NCI-H187 treated with DMSO at 0.1 percent for 48 hours (cell line): ENCODE measurements at regions not wholly inside any gene's neighbourhood (a gene's known extent, or its start where the extent isn't known, plus 50 kb on each side); places are given as distances from the start of the nearest gene placed in this dataset.
"Not testable (repeated sequence)": the region's sequence is repeated elsewhere in the genome, so short reads cannot be mapped to it uniquely, and the experiment has no call there.

ENCODE experiments used
- DNase-seq: peaks from one replicate; lab custom pipeline; 2025; lab: John Stamatoyannopoulos, UW

- DNase-seq = no peak
Measured at GRCh38 chr16:72596373-72596772, 424.4 kb upstream of the PMFBP1 start.

- no peak for DNase-seq
Measured at GRCh38 chr16:72590151-72590937, 418.4 kb upstream of the PMFBP1 start.

- DNase-seq = no peak
Measured at GRCh38 chr16:72588551-72588950, 416.6 kb upstream of the PMFBP1 start.

- not testable (repeated sequence) for DNase-seq
Measured at GRCh38 chr16:72578061-72578460, 406.1 kb upstream of the PMFBP1 start.

- no peak for DNase-seq
Measured at GRCh38 chr16:72576189-72576588, 404.2 kb upstream of the PMFBP1 start.

- DNase-seq = no peak
Measured at GRCh38 chr16:72569677-72570076, 397.7 kb upstream of the PMFBP1 start.

GRCh38 chr16:72568502-72568901 lies 396.5 kb upstream of the PMFBP1 start:
- DNase-seq = no peak

- DNase-seq = no peak
Measured at GRCh38 chr16:72566174-72566573, 394.2 kb upstream of the PMFBP1 start.

- no peak for DNase-seq
Measured at GRCh38 chr16:72565106-72565505, 393.2 kb upstream of the PMFBP1 start.

- DNase-seq = no peak
Measured at GRCh38 chr16:72560617-72561016, 388.7 kb upstream of the PMFBP1 start.

GRCh38 chr16:72558501-72558900 lies 386.5 kb upstream of the PMFBP1 start:
- DNase-seq = no peak

GRCh38 chr16:72554935-72555334 lies 383.0 kb upstream of the PMFBP1 start:
- no peak for DNase-seq

GRCh38 chr16:72552654-72553053 lies 380.7 kb upstream of the PMFBP1 start:
- no peak for DNase-seq

GRCh38 chr16:72551649-72552048 lies 379.7 kb upstream of the PMFBP1 start:
- no peak for DNase-seq

- no peak for DNase-seq
Measured at GRCh38 chr16:72549878-72550277, 377.9 kb upstream of the PMFBP1 start.

GRCh38 chr16:72542102-72542501 lies 370.1 kb upstream of the PMFBP1 start:
- no peak for DNase-seq

GRCh38 chr16:72537664-72538063 lies 365.7 kb upstream of the PMFBP1 start:
- DNase-seq = no peak

GRCh38 chr16:72536723-72537435 lies 364.9 kb upstream of the PMFBP1 start:
- no peak for DNase-seq

GRCh38 chr16:72532906-72533410 lies 361.0 kb upstream of the PMFBP1 start:
- DNase-seq = no peak

- no peak for DNase-seq
Measured at GRCh38 chr16:72530434-72530833, 358.5 kb upstream of the PMFBP1 start.

- DNase-seq = no peak
Measured at GRCh38 chr16:72523087-72523486, 351.1 kb upstream of the PMFBP1 start.

- DNase-seq = no peak
Measured at GRCh38 chr16:72517154-72517553, 345.2 kb upstream of the PMFBP1 start.

- DNase-seq = no peak
Measured at GRCh38 chr16:72511171-72511570, 339.2 kb upstream of the PMFBP1 start.
